ENCODE measurements at regions not wholly inside any gene's neighbourhood (a gene's known extent, or its start where the extent isn't known, plus 50 kb on each side); places are given as distances from the start of the nearest gene placed in this dataset.

GRCh38 chr7:22949221-22949620, 64.7 kb downstream of the HYCC1 start:
- intact Hi-C loops (cut with DNase I) = loop anchor here (5.0 kb wide), 1 partner anchor 58 kb away; no protein-coding TSS in a partner anchor
- DNase-seq (ENCODE audit: low spot score in 2 of 2) = no peak
- H3K27me3 ChIP-seq = no peaks in the 10 kb centered on the region
- H3K9me3 ChIP-seq = no peaks in the 10 kb centered on the region
- no peak for TF ChIP-seq CTCF (IDR thresholded peaks at IDR 0.05)
- no peak overlapping the region for H3K4me3 ChIP-seq
- H3K4me1 ChIP-seq = peaks cover 0 to 3% of the 10 kb centered on the region in 2 donors
- H3K27ac ChIP-seq = no peak overlapping the region
- peaks cover 0 to 14% of the 10 kb centered on the region in 2 donors for H3K36me3 ChIP-seq

- Histone ChIP-seq H3K36me3 (peaks cover 0 to 14% of the 10 kb centered on the region in 2 donors), H3K9me3 (no peaks in the 10 kb centered on the region), H3K4me3 (no peak overlapping the region), H3K27me3 (no peaks in the 10 kb centered on the region), H3K4me1 (peaks cover 0 to 3% of the 10 kb centered on the region in 2 donors), H3K27ac (no peak overlapping the region)
- no peak for DNase-seq (ENCODE audit: low spot score in 2 of 2)
- TF ChIP-seq CTCF (IDR thresholded peaks at IDR 0.05) = no peak
- intact Hi-C loops (cut with DNase I) = loop anchor here (5.0 kb wide), 1 partner anchor 59 kb away; no protein-coding TSS in a partner anchor
Measured at GRCh38 chr7:22948770-22949169, 65.2 kb downstream of the HYCC1 start.

- no peak for DNase-seq (ENCODE audit: low spot score in 2 of 2)
- Histone ChIP-seq H3K4me3 (no peak overlapping the region), H3K36me3 (peaks cover 2 to 15% of the 10 kb centered on the region in 2 donors), H3K4me1 (peaks cover 0 to 3% of the 10 kb centered on the region in 2 donors), H3K27ac (no peak overlapping the region), H3K9me3 (no peaks in the 10 kb centered on the region), H3K27me3 (no peaks in the 10 kb centered on the region)
- no peak for TF ChIP-seq CTCF (IDR thresholded peaks at IDR 0.05)
- intact Hi-C loops (cut with DNase I) = loop anchor here (5.0 kb wide), 1 partner anchor 62 kb away; no protein-coding TSS in a partner anchor
Measured at GRCh38 chr7:22945584-22945983, 68.3 kb downstream of the HYCC1 start.

- H3K27ac ChIP-seq = no peak overlapping the region
- DNase-seq (ENCODE audit: low spot score in 2 of 2) = no peak
- H3K9me3 ChIP-seq = no peaks in the 10 kb centered on the region
- no peak overlapping the region for H3K4me3 ChIP-seq
- intact Hi-C loops (cut with DNase I) = no loop called here
- peaks cover 0 to 3% of the 10 kb centered on the region in 2 donors for H3K4me1 ChIP-seq
- H3K27me3 ChIP-seq = no peaks in the 10 kb centered on the region
- peaks cover 5 to 18% of the 10 kb centered on the region in 2 donors for H3K36me3 ChIP-seq
- TF ChIP-seq CTCF (IDR thresholded peaks at IDR 0.05) = no peak
Measured at GRCh38 chr7:22944510-22944909, 69.4 kb downstream of the HYCC1 start.

- Histone ChIP-seq H3K4me3 (no peak overlapping the region), H3K9me3 (no peaks in the 10 kb centered on the region), H3K27ac (no peak overlapping the region), H3K27me3 (no peaks in the 10 kb centered on the region), H3K36me3 (peaks cover 5 to 18% of the 10 kb centered on the region in 2 donors), H3K4me1 (peaks cover 0 to 3% of the 10 kb centered on the region in 2 donors)
- TF ChIP-seq CTCF (IDR thresholded peaks at IDR 0.05) = no peak
- DNase-seq (ENCODE audit: low spot score in 2 of 2) = no peak
- intact Hi-C loops (cut with DNase I) = no loop called here
Measured at GRCh38 chr7:22944022-22944421, 69.9 kb downstream of the HYCC1 start.

GRCh38 chr7:22942191-22942590, 71.7 kb downstream of the HYCC1 start:
- Histone ChIP-seq H3K4me3 (no peak overlapping the region), H3K4me1 (no peaks in the 10 kb centered on the region), H3K27ac (no peak overlapping the region), H3K9me3 (no peaks in the 10 kb centered on the region), H3K27me3 (no peaks in the 10 kb centered on the region), H3K36me3 (peaks cover 5 to 18% of the 10 kb centered on the region in 2 donors)
- DNase-seq (ENCODE audit: low spot score in 2 of 2) = no peak
- no peak for TF ChIP-seq CTCF (IDR thresholded peaks at IDR 0.05)
- intact Hi-C loops (cut with DNase I) = no loop called here

All from ascending aorta (tissue), 2 donors.